Chondrocyte (in vitro differentiated cells): ENCODE measurements at regions not wholly inside any gene's neighbourhood (a gene's known extent, or its start where the extent isn't known, plus 50 kb on each side); places are given as distances from the start of the nearest gene placed in this dataset.

Experiments used
- DNase-seq: peaks from one replicate; pipeline ENCODE4 v3.0.0; 2021; ENCODE audit warnings: mixed read lengths, low spot score
- H3K27ac Mint-ChIP-seq: one replicate; pipeline ENCODE4 v1.8.0; 2021; ENCODE audit warnings: mild to moderate bottlenecking, moderate library complexity, mixed read lengths; ENCODE audit not compliant: unreplicated experiment
- H3K27me3 Mint-ChIP-seq: 2 replicates; pipeline ENCODE4 v1.8.0; 2021; ENCODE audit warnings: low read depth, mixed read lengths
- H3K36me3 Mint-ChIP-seq: 2 replicates; pipeline ENCODE4 v1.8.0; 2021; ENCODE audit warnings: low read depth, mixed read lengths
- H3K4me1 Mint-ChIP-seq: 2 replicates; pipeline ENCODE4 v1.8.0; 2021; ENCODE audit warnings: low read depth, mild to moderate bottlenecking, mixed read lengths
- H3K4me3 Mint-ChIP-seq: one replicate; pipeline ENCODE4 v1.8.0; 2021; ENCODE audit warnings: mild to moderate bottlenecking, moderate library complexity, mixed read lengths; ENCODE audit not compliant: unreplicated experiment
- H3K9me3 Mint-ChIP-seq: 2 replicates; pipeline ENCODE4 v1.8.0; 2021; ENCODE audit warnings: low read depth, mixed read lengths
- CTCF ChIP-seq: fragments of 200-600 bp; sonication (generic); IDR thresholded peaks from 2 replicates; pipeline ENCODE4 v1.5.0; 2021; ENCODE audit warnings: antibody characterized with exemption, mild to moderate bottlenecking, moderate library complexity

- Mint-ChIP-seq H3K27ac (no peak overlapping the region), H3K36me3 (no peaks in the 10 kb centered on the region), H3K4me1 (peaks cover 12% of the 10 kb centered on the region), H3K4me3 (no peak overlapping the region), H3K27me3 (no peaks in the 10 kb centered on the region), H3K9me3 (no peaks in the 10 kb centered on the region)
- no peak for DNase-seq
- no peak for TF ChIP-seq CTCF
These were observed 262.5 kb downstream of the SLITRK6 start for GRCh38 chr13:85536706-85537105.

- no peak overlapping the region for H3K27ac Mint-ChIP-seq
- no peak for DNase-seq
- no peaks in the 10 kb centered on the region for H3K27me3 Mint-ChIP-seq
- no peaks in the 10 kb centered on the region for H3K9me3 Mint-ChIP-seq
- H3K4me3 Mint-ChIP-seq: no peak overlapping the region
- no peak for TF ChIP-seq CTCF
- no peaks in the 10 kb centered on the region for H3K36me3 Mint-ChIP-seq
- H3K4me1 Mint-ChIP-seq: peaks cover 12% of the 10 kb centered on the region
These were observed 263.7 kb downstream of the SLITRK6 start for GRCh38 chr13:85535316-85536084.

- H3K27ac Mint-ChIP-seq: no peak overlapping the region
- no peaks in the 10 kb centered on the region for H3K27me3 Mint-ChIP-seq
- H3K4me3 Mint-ChIP-seq: no peak overlapping the region
- H3K9me3 Mint-ChIP-seq: no peaks in the 10 kb centered on the region
- H3K4me1 Mint-ChIP-seq: peaks cover 23% of the 10 kb centered on the region
- DNase-seq: no peak
- no peak for TF ChIP-seq CTCF
- no peaks in the 10 kb centered on the region for H3K36me3 Mint-ChIP-seq
These were observed 265.3 kb downstream of the SLITRK6 start for GRCh38 chr13:85533911-85534310.

- H3K4me3 Mint-ChIP-seq: no peak overlapping the region
- no peaks in the 10 kb centered on the region for H3K9me3 Mint-ChIP-seq
- no peaks in the 10 kb centered on the region for H3K27me3 Mint-ChIP-seq
- DNase-seq: no peak
- H3K27ac Mint-ChIP-seq: peak overlapping the region; percentile 83
- H3K4me1 Mint-ChIP-seq: peaks cover 21% of the 10 kb centered on the region
- H3K36me3 Mint-ChIP-seq: no peaks in the 10 kb centered on the region
- TF ChIP-seq CTCF: no peak
These were observed 270.0 kb downstream of the SLITRK6 start for GRCh38 chr13:85529218-85529594.

- H3K9me3 Mint-ChIP-seq: no peaks in the 10 kb centered on the region
- peaks cover 21% of the 10 kb centered on the region for H3K4me1 Mint-ChIP-seq
- H3K4me3 Mint-ChIP-seq: no peak overlapping the region
- no peaks in the 10 kb centered on the region for H3K36me3 Mint-ChIP-seq
- H3K27me3 Mint-ChIP-seq: no peaks in the 10 kb centered on the region
- peak overlapping the region; percentile 83 for H3K27ac Mint-ChIP-seq
- no peak for DNase-seq
- no peak for TF ChIP-seq CTCF
These were observed 270.6 kb downstream of the SLITRK6 start for GRCh38 chr13:85528491-85529217.
